ENCODE measurements at regions not wholly inside any gene's neighbourhood (a gene's known extent, or its start where the extent isn't known, plus 50 kb on each side); places are given as distances from the start of the nearest gene placed in this dataset.

DNA sequence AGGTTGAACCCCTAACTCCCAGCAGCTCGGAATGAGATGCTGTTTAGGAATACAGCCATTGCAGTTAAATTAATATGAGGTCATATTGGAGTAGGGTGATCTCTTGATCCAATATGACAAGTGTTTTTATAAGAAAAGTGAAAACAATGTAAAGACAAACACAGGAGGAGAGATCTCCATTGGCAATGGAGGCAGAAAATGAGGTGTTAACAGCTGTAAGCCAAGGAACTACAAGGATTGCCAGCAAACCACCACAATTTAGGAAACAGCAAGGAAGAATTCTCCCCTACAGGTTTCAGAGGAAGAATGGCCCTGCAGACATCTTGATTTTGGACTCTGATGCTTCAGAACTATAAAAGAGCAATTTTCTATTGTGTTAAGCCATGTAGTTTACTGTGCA lies 774.3 kb downstream of the MRPL39 start:
- TF ChIP-seq, protein P1, sequence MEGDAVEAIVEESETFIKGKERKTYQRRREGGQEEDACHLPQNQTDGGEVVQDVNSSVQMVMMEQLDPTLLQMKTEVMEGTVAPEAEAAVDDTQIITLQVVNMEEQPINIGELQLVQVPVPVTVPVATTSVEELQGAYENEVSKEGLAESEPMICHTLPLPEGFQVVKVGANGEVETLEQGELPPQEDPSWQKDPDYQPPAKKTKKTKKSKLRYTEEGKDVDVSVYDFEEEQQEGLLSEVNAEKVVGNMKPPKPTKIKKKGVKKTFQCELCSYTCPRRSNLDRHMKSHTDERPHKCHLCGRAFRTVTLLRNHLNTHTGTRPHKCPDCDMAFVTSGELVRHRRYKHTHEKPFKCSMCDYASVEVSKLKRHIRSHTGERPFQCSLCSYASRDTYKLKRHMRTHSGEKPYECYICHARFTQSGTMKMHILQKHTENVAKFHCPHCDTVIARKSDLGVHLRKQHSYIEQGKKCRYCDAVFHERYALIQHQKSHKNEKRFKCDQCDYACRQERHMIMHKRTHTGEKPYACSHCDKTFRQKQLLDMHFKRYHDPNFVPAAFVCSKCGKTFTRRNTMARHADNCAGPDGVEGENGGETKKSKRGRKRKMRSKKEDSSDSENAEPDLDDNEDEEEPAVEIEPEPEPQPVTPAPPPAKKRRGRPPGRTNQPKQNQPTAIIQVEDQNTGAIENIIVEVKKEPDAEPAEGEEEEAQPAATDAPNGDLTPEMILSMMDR (IDR thresholded peaks at IDR 0.05), result no peak
- no peak for TF ChIP-seq EP300 (IDR thresholded peaks at IDR 0.05)
- no peak for TF ChIP-seq POLR2A (IDR thresholded peaks at IDR 0.05)
